Anterior cingulate cortex (tissue), 58 donors: ENCODE measurements at regions not wholly inside any gene's neighbourhood (a gene's known extent, or its start where the extent isn't known, plus 50 kb on each side); places are given as distances from the start of the nearest gene placed in this dataset.

Experiments used
- DNase-seq, 58 donors: peaks; one replicate each; lab custom pipeline; 2025; lab: John Stamatoyannopoulos, UW

DNA sequence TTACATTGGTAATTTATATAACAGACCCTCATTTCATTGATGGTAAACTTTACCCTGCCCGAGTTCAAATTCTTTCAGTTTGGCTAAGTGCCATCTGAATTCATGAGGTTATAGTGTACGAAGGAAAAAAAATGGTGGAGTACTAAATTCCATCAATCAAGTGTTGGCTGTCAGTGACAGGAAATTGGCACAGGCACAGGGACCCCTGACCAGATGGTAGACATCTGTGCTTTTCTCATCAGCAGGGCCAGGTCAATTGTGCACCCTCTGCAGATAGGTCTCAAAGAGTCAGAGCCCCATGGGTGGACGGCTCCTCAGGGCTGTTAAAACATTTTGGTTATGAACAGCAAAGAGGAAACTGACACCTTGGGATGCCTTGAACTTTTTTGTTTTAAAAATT lies 439.2 kb downstream of the SETBP1 start:
- DNase-seq: no peak

DNA sequence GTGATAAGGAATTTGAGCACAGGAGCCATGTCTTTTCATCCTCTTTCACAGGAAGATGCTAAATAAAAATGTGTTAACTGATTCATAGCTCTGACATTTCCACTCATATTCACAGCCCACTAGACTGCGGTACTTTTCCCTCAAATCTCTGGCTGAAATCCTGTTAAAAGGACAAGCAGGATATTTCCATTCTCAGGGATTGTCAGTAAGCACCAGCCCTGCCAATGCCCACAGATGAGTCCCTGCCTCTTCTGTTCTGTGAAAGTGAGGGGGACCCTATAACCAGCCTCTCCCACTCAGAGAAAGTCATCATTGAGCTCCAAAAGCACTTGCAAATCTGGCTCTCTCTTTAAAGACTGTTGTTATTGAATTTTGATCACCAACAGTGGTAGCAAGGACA lies 440.5 kb downstream of the SETBP1 start:
- DNase-seq: peak in 20 of 58 donors; percentile 3 to 76 (median 27)

DNA sequence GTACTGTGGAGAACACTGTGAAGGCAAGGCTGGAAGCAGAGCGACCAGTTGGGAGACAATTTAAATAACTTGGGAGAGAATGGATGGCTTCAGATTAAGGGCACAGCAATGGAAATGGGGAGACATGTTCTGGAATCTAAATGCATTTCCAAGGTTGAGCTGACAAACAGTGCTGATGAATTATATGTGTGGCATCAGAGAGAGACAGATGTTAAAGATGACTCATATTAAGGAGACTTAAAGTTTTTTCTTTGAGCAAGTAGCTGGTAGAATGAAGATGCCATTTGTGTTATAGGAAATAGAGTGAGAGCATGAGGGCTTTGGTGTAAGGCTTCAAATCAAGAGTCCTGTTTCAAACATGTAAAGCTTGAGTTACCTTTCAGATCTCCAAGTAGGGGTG lies 441.8 kb downstream of the SETBP1 start:
- DNase-seq: no peak

DNA sequence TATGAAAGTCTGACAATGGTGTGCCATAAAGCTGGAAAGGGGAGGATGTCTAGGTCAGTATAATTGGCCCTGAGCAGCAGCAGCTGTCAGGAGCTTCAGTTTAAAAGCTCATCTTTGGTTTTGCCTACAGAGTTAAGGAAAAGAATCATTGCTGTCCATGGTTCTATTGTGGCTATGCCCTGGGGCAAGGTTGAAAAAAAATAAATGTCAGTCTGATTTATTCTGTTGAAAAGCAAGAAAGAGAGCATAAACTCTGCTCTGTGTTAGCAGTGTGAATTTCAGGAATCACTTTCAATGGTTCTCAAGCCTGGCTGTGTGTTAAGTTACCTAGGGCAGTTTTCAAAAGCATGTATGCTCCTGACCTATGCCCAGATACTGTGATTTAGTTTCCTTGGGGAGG lies 446.7 kb downstream of the SETBP1 start:
- no peak for DNase-seq

DNA sequence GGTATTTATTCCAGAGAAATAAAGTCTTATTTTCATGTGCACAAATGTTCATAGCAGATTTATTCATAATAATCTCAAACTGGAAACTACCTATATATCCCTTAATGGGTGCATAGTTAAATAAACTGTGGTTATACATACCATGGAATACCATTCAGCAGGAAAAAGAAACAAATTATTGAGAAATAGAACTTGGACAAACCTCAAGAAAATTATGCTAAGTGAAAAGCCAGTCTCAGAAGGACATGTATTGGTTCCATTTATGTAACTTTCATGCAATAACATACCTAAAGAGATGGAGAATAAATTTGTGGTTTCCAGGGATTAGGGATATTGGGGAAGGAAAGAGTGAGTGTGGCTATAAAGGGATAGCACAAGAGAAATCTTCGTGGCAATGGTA lies 452.6 kb downstream of the SETBP1 start:
- no peak for DNase-seq

DNA sequence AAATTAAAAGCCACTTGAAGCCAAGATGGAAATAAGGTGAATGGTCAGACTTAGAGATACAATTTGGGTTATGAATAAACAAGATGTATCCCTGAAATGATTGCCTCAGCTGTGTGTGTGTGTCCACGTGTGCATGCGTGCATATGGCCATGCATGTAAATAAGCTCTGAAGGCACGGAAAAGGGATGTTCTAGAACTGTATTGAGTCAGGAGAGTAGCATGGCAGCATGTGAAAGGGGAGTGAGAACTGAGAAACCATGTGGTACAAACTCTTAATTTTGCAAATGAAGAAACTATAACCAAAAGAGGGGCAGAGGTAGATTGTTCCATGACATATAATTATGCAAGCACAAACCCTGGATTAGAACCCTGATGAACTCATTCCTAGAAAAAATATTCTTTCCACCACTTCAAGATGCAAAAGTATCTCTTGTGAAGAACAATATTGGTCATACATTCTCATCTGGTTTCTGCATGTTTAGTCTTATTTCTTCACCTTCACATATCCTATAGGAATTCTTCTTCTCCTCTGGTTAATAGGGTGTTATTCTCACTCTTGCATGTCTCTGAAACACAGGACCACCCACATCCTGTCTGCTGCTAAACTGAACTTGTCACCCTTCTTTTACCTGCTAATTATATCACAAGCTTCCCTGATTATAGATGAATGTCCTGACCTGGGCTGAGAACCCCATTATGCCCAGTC lies 455.8 kb downstream of the SETBP1 start:
- no peak for DNase-seq

DNA sequence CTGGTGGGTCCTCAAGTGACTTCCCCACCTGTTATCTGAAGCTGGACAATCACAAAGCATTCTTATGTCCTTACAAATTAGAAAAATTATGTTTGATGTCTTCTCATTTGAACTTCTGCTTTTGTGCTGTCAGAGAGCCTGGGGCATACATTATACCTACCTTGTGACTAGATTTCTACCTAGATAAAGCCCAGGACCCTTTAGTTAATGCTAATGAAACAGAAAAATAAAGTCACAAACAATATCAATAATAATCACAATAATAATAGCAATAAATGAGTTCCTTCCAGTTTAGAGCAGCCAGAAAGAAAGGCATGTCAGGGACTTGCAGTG lies 456.4 kb downstream of the SETBP1 start:
- DNase-seq: no peak

DNA sequence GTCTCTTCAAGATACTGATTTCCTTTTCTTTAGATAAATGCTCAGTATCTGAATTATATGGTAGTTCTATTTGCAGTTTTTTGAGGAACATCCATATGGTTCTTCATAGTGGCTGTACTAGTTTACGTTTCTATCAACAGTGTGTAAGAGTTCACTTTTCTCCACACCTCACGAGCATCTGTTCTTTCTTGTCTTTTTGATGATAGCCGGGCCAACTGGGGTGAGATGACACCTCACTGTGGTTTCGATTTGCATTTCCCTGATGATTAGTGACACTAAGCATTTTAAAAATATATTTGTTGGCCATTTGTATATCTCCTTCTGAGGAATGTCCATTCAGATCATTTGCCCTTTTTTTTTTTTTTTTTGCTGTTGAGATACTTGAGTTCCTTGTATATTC lies 458.8 kb downstream of the SETBP1 start:
- DNase-seq: no peak

DNA sequence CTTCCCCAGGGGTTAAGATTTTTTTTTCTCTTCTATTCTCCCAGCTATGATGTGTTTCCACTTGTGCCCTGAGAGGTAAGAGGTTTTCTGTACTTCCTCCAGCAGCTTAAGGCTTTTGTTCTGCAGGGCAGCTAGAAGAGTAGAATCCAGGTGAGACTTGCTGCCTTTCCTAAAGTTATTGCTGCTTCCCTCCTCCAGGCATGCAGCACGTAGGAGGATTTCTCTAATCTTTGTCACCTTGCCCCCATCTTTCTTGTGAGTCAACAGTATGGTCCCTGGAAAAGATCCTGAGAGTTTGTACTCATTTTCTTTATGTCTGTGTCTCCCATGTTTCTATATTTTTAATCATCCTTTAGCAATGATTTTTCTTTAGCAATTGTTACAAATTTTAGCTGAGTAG lies 462.2 kb downstream of the SETBP1 start:
- no peak for DNase-seq

DNA sequence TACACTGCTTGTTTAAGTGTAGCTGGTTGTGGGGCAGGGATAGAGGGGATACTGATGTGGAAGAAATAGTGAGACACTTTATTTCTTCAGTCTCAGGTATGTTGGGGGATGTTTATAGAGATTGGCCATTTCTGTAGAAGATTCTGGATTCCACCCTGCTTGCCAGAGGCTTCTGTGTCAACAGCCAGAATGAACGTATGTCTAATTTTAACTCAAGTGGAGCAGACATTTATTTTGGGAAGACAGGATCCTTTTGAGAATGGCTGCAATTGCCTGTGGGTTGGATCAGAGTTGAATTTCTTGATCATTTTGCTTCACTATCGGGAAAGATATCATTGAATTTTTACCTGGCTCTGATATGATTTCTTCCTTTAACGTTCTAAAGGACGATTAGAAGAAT lies 465.6 kb upstream of the SLC14A2 start:
- no peak for DNase-seq

DNA sequence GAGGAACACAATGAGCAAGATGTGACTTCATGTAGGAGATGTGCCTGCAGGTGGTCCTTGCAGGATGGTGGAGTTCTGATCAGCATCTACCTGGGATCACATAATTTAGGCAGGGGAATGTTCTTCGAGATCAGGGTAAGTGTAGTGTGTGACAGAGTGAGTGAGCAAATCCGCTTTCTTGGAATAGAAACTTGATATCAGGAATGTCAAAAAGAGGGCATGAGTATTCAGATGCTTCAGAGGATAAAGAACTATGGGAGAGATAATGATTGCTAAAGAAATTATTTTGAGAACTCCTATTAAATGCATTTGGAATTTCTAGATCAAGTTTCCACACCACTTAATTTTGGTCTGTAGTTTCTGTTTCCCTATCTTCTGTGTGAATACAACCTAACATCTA lies 463.6 kb upstream of the SLC14A2 start:
- DNase-seq: no peak

DNA sequence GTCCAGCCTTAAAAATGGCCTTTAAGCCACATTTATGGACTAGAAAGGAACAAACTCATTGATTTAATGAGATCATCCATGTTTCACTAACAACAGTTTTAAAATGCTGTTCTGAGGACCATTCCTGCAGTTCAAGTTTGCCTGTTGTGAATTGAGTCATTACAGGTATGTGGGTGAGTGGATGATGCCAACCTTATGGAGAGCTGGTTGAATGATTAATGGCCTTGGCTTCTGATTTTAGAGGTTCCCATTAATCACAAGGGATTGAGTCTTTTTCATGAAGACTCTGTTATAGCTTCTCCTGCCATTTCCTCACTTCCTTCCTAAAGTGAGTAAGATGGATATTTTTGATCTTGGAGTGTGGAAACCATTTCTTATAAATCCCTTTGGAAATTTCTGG lies 459.8 kb upstream of the SLC14A2 start:
- DNase-seq: no peak

DNA sequence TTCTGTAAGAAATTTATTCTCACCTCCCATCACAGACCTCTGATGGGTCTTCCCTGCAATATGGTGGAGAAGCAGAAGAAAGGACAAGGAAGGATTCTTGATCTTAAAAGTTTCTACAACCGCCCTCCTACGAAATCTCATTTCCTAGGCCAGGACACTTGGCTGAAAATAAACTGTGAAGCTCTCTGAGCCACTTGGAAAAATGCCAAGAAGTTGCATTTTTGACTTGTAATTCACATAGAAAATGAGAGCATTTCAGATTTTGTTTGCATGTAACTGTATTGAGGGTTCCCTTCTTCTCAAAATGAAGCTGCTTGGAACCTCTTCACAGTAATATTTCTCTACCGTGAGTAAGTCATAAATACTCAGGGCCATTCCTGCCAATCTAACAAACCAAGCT lies 458.3 kb upstream of the SLC14A2 start:
- DNase-seq: no peak

DNA sequence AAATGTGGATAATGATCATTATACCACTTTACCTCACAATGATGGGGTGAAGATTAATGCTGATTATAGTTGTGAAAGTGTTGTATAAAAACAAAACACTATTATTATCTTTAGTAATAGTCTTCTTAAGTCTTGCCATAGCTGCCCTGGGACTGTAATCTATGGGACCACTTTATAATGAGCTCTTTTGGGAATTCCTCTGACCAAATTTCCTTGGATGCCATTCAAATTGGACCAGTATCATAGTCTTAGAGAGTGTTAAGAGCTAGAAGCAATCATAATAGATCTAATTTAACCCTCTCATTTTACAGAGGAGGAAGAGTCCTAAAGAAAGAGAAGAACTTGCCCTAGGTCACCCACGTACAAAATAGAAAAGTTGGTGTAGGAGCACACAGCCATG lies 457.7 kb upstream of the SLC14A2 start:
- no peak for DNase-seq

DNA sequence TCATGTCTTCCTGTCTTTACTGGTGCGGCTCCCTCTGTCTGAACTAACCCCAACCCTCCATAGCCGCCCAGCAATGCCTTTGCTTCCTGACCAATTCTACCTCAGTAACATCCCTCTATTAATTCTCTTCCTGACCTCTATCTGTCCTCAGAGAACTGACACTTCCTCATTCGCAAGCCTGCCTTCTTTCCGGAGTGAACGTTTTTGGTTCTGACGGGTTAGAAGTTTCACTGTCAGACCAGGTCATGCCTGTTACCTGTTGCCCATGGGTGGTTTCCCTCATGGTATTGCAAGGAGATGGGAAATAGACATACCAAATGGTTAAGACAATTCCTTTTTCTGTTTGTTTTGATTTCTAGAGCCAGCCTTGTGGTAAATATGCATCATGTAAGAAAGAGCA lies 453.4 kb upstream of the SLC14A2 start:
- DNase-seq: no peak

DNA sequence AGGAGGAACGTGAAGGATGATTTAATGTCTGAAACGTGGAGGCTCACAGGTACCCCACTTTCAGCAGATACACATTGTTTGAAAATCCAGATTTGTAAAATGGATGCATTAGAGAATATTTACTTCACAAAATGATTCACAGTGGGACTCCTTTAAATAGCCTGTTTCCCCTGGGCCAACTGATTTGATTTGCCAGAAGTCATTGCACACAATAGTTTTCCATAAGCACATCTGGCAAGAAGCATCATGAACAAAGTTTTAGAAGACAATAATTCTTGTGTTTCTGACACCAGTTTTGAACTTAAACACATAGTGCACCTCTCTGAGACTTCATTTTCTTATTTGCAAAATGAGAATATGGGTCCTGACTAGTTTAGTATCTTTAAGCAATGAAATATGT lies 451.4 kb upstream of the SLC14A2 start:
- DNase-seq: no peak

DNA sequence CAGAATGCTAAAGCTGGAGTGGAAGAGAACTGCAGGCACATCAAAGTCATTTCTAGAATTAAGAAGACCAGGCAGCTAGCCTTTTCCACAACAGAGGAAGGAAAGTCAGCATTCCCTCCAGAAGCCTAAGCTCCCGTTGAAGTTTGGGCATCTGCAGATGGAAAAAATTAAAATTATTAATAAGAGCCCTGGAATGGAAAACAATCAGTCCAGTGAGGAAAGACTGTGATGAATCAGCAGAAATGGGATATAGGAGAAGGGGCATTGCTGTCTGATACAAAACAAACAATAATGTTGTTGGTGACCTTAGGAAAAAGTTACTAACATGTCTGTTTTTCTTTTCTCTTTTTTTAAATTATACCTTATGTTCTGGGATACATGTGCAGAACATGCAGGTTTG lies 450.7 kb upstream of the SLC14A2 start:
- DNase-seq: no peak

DNA sequence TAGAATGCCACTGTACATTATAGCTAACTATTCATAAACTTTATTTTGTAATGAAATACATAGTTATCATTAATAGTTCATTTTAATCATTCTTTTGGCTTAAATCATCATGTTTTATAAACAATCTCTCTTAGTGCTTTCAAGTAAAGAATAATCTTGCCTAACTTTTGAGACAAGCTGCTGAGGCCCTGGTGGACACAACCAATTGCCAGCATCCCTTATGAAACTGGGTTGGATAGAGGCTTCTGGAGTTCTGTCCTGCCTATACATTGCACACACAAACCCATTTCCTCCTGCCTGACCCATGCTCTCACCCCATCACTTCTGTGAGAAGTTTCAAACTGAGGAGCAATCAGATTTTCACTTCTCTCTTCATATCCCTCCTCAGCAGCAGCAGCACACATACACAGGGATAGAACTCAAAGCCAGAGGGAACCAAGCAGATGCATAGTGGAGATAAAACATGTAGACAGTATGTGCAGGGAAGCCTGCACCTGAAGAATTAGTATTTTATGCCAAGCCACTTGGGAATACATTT lies 450.0 kb upstream of the SLC14A2 start:
- no peak for DNase-seq

DNA sequence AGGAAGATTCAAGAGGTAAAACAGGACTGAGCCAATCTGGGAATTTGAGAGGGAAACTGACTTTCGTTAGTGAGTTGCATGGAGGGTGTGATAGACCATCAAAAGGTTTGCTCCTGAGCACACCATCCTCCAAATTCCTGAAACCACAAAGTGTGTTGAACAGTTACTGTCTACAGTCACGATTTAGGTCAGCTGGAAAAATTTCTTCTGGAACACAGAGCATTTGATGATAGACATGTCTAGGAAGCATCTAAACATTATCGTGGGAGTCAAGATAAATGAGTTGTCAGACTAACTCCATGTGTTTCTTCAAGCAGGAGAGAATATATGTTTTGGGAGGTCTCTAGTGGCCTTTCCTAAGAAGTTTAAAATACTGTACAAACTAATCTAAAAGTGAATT lies 449.4 kb upstream of the SLC14A2 start:
- DNase-seq: no peak

DNA sequence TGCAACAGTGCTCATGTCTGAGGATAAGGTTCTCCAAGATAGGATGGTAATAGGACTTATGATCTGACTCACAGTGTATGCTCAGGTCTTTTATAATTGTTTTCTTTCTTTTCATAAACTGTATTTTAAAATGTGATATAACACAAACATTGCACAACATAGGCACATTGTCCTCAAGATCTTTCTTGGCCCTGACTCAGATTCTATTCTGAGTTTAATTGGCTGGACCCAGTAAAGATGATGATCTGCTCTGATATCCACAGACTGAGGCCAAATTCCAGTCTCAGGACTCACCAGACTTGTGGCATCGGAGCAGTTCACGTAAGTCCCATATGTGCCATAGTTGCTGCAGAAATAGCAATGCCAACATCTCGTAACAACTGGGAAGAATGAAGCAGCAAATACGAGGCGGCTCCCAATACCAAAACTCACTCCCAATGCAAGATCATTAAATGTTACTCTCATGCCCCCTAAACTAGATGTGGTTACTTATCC lies 448.9 kb upstream of the SLC14A2 start:
- no peak for DNase-seq

DNA sequence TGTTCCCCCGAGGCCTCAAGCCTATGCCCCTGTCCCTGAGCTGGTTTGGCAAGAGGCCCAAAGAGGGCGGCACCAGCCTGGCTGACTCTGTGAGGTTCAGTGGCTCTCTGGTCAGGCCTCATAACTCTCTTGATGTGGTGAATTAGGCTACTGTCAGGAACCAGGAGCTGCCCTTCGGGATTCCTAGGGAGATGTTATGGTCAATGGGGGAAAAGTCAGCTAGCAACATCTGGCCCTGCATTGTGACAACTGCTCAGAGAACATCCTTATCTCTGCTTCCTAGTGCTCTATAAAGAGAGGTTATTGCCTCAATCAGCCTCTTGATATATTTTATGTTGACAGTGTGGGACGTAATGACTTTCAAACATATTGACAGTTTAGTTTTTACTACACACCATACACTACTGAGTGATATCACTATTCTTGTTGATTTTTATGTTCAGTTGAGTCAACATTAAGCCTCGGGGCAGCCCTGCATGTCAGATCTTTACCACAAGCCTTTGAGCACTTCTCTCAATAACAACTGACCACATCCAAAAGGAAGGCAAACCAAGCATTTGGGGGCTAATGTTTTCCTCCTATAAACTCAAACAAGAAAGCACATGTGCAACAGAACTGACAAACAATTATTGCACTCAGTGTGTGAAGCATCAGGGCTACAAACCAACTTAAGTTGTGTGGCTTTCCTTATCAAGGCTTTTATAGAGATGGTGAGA lies 448.3 kb upstream of the SLC14A2 start:
- no peak for DNase-seq

DNA sequence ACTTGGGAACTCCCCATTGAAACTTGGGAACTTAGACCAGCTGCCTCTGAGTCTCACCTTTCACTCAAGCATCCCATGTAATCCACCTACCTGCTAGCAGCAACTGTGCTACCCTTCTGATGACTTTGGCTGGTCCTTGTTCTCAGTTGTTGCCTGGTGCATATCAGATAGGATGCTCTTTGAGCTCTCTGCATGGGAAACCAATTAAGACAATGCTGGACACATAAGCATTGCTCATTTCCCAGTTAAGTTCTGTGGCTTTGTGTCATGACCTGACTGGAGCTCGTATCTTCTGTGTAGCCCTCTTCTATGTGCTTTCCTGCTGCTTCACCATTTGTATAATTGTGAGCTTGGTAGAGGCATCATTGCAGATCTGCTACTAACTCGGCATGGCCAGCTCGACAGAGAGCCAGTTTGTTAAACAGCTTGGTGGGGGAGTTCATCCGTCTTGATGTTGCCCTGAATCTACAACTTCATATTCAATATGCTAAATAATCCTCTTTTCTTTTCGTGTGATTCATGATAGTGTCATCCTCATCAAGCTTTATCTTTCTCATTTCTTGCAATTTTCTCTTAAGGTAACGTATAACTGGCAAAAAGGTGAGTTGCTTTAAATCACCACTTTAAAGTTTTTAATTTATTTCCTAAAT lies 447.5 kb upstream of the SLC14A2 start:
- DNase-seq: peak in 15 of 58 donors; percentile 0 to 20 (median 5)
